ENCODE measurements at regions not wholly inside any gene's neighbourhood (a gene's known extent, or its start where the extent isn't known, plus 50 kb on each side); places are given as distances from the start of the nearest gene placed in this dataset.

DNA sequence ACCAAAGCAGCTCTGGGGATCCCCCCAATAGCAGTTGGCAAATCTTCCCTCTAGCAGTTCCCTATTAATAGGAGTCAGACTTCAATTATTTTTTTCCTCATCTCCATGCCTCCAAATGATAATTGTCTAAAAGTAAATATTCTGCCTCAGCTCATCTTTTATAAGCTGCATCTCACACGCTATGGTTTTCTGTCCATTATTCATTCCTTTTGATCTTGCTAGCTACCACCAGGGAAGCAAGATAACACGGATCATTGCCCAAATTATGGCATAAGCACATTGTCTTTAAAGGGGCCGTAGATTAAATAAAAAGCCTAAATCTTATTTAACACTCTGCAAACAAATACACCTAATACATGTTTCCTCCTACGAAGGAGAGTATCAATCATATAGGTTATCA lies 670.8 kb upstream of the FLRT2 start:
- no peak for TF ChIP-seq CTCF (IDR thresholded peaks at IDR 0.05)
- TF ChIP-seq POLR2A (IDR thresholded peaks at IDR 0.05), result no peak
- TF ChIP-seq EP300 (IDR thresholded peaks at IDR 0.05), result no peak

Measured in ovary (tissue), 3 donors.